ENCODE measurements at regions not wholly inside any gene's neighbourhood (a gene's known extent, or its start where the extent isn't known, plus 50 kb on each side); places are given as distances from the start of the nearest gene placed in this dataset.

DNA sequence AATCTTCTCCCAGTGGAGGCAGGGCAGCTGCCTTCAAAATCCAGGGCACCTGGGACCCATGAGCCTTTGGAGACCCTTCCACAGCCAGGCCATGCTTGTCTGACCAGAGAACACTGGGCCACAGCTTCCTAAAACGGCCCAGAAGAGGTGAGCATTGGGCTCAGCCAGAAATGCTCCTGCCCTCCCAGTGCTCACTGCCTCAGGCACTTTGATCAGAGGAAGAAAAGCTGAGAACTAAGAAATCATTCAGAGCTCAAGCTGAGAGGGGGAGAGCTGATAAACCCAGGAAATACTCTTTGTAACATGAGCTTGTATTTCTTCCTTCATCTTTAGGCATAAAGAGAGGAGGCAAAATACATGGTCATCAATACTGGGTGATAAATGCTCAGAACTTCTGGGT lies 365.5 kb upstream of the KLHL29 start:
- H2BK5ac ChIP-seq (ENCODE audit: low read depth, low read length, poor library complexity, severe bottlenecking): no peak overlapping the region
- H3K36me3 ChIP-seq (ENCODE audit: control insufficient read depth, insufficient read depth, low read length): no peaks in the 10 kb centered on the region
- H4K20me1 ChIP-seq (ENCODE audit: insufficient read depth, low read length): no peaks in the 10 kb centered on the region
- WGBS, 2 experiments (ENCODE audit: extremely low coverage in 2 of 2, insufficient read length in 1 of 2): 0% methylated on average over 1 of the region's 1 CpG; no CpG with 5 or more reads in 1 of the 2 experiments
- no peak overlapping the region for H4K8ac ChIP-seq (ENCODE audit: low read depth in 2 of 2, low read length in 2 of 2)
- no peak for TF ChIP-seq NFE2L2 (IDR thresholded peaks at IDR 0.05; ENCODE audit: low read depth, low read length)
- TF ChIP-seq MXI1 (IDR thresholded peaks at IDR 0.05; ENCODE audit: borderline replicate concordance, low read depth, low read length): no peak
- TF ChIP-seq SMC3 (IDR thresholded peaks at IDR 0.05; ENCODE audit: low read depth, low read length): no peak
- no peak for TF ChIP-seq CHD1 (IDR thresholded peaks at IDR 0.05; ENCODE audit: low read depth, low read length)
- no peak for TF ChIP-seq RAD21 (IDR thresholded peaks at IDR 0.05; ENCODE audit: low read length)
- TF ChIP-seq, protein P1, sequence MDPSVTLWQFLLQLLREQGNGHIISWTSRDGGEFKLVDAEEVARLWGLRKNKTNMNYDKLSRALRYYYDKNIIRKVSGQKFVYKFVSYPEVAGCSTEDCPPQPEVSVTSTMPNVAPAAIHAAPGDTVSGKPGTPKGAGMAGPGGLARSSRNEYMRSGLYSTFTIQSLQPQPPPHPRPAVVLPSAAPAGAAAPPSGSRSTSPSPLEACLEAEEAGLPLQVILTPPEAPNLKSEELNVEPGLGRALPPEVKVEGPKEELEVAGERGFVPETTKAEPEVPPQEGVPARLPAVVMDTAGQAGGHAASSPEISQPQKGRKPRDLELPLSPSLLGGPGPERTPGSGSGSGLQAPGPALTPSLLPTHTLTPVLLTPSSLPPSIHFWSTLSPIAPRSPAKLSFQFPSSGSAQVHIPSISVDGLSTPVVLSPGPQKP (IDR thresholded peaks at IDR 0.05; ENCODE audit: borderline replicate concordance, low read depth, low read length): no peak
- no peak for TF ChIP-seq BHLHE40 (IDR thresholded peaks at IDR 0.05; ENCODE audit: low read depth, low read length)
- TF ChIP-seq RFX5 (IDR thresholded peaks at IDR 0.05; ENCODE audit: low read depth, low read length): no peak
- TF ChIP-seq, protein P2, sequence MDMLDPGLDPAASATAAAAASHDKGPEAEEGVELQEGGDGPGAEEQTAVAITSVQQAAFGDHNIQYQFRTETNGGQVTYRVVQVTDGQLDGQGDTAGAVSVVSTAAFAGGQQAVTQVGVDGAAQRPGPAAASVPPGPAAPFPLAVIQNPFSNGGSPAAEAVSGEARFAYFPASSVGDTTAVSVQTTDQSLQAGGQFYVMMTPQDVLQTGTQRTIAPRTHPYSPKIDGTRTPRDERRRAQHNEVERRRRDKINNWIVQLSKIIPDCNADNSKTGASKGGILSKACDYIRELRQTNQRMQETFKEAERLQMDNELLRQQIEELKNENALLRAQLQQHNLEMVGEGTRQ (IDR thresholded peaks at IDR 0.05; ENCODE audit: low read depth, low read length): no peak
- H2AK5ac ChIP-seq (ENCODE audit: low read depth, low read length): no peak overlapping the region
- H3K27ac ChIP-seq (ENCODE audit: insufficient read depth, low read length): no peak overlapping the region
- CTCF ChIA-PET: no interaction called here
- no peaks in the 10 kb centered on the region for H3K79me1 ChIP-seq (ENCODE audit: low read depth in 1 of 2, low read length in 2 of 2)
- H4K5ac ChIP-seq (ENCODE audit: low read depth, low read length): no peak overlapping the region
- H3K4me3 ChIP-seq (ENCODE audit: insufficient read depth, low read depth, low read length): no peak overlapping the region
- H2AK9ac ChIP-seq (replicated peaks; ENCODE audit: low read depth, low read length, poor library complexity): no peak overlapping the region
- no peak overlapping the region for H3K4ac ChIP-seq (ENCODE audit: low read depth, low read length)
- dilution Hi-C loops (cut with HindIII; ENCODE audit: low sequenced_read_pairs, unreplicated experiment): no loop called here
- H3K56ac ChIP-seq (ENCODE audit: extremely low read depth, insufficient read depth, low read length): no peak overlapping the region
- no peak overlapping the region for H4K91ac ChIP-seq (ENCODE audit: insufficient read depth, low read depth, low read length)
- H2BK20ac ChIP-seq (ENCODE audit: low read depth, low read length): no peak overlapping the region
- H2BK120ac ChIP-seq (ENCODE audit: low read depth, low read length): no peak overlapping the region
- intact Hi-C loops (cut with micrococcal nuclease): no loop called here
- H2AFZ ChIP-seq (replicated peaks; ENCODE audit: low read length, poor library complexity): no peak overlapping the region
- H3K14ac ChIP-seq (replicated peaks; ENCODE audit: low read depth, low read length): no peak overlapping the region
- ATAC-seq (ENCODE audit: low read depth) (no peak), DNase-seq (no peak)
- no peak overlapping the region for H3K4me2 ChIP-seq (ENCODE audit: low read depth, low read length)
- H3K18ac ChIP-seq (ENCODE audit: low read depth, low read length): no peak overlapping the region
- no peaks in the 10 kb centered on the region for H3K4me1 ChIP-seq (ENCODE audit: control insufficient read depth, insufficient read depth, low read length)
- H3K9me3 ChIP-seq (ENCODE audit: control insufficient read depth, insufficient read depth, low read length): peaks cover 18% of the 10 kb centered on the region; the same call in 1 of the 2 replicates
- no peaks in the 10 kb centered on the region for H3K9me1 ChIP-seq (ENCODE audit: insufficient read depth, low read length)
- in situ Hi-C loops (cut with MboI; ENCODE audit: low sequenced_read_pairs): no loop called here
- no TSS peak for BruUV-seq (replicated peaks)
- no peak overlapping the region for H3K23ac ChIP-seq (ENCODE audit: low read depth, low read length)
- H3K27me3 ChIP-seq (ENCODE audit: control insufficient read depth, insufficient read depth, low read length): no peaks in the 10 kb centered on the region
- H3K9ac ChIP-seq (ENCODE audit: low read depth, low read length): no peak overlapping the region
- POLR2A ChIA-PET (ENCODE audit: unreplicated experiment): no interaction called here
- H2BK15ac ChIP-seq (ENCODE audit: low read depth, low read length): no peak overlapping the region

Measured in IMR-90 (cell line).